ENCODE measurements at regions not wholly inside any gene's neighbourhood (a gene's known extent, or its start where the extent isn't known, plus 50 kb on each side); places are given as distances from the start of the nearest gene placed in this dataset.

GRCh38 chr14:38618514-38618913, 362.6 kb upstream of the CLEC14A start:
- intact Hi-C loops (cut with DNase I, micrococcal nuclease) = no loop called here
- Histone ChIP-seq H3K4me3 (ENCODE audit: low read length) (no peak overlapping the region), H3K27ac (ENCODE audit: low read depth in 1 of 2, low read length in 2 of 2) (no peak overlapping the region), H3K36me3 (ENCODE audit: insufficient read depth, low read length) (no peaks in the 10 kb centered on the region), H3K9me3 (ENCODE audit: control insufficient read depth in 1 of 2, insufficient read depth in 1 of 2, low read length in 2 of 2) (peaks cover 0 to 4% of the 10 kb centered on the region in 2 experiments), H3K4me1 (ENCODE audit: insufficient read depth, low read length) (no peaks in the 10 kb centered on the region), H3K27me3 (ENCODE audit: control insufficient read depth in 1 of 2, insufficient read depth in 2 of 2, low read length in 2 of 2) (no peaks in the 10 kb centered on the region)
- POLR2A ChIA-PET = no interaction called here
- DNase-seq (no peak), ATAC-seq (ENCODE audit: poor library complexity) (no peak)
- CTCF ChIA-PET = no interaction called here
- Mint-ChIP-seq H3K27me3 (no peaks in the 10 kb centered on the region), H3K9me3 (peaks cover 8% of the 10 kb centered on the region), H3K27ac (no peak overlapping the region), H3K4me1 (ENCODE audit: low read depth) (no peaks in the 10 kb centered on the region), H3K4me3 (no peak overlapping the region), H3K36me3 (ENCODE audit: low read depth) (no peaks in the 10 kb centered on the region)
- no peak for TF ChIP-seq CTCF (IDR thresholded peaks at IDR 0.05)

GRCh38 chr14:38616959-38617358, 361.1 kb upstream of the CLEC14A start:
- H3K27me3 Mint-ChIP-seq = no peaks in the 10 kb centered on the region

GRCh38 chr14:38611928-38612327, 356.0 kb upstream of the CLEC14A start:
- no peak for ATAC-seq (ENCODE audit: poor library complexity)
- Mint-ChIP-seq H3K4me3 (no peak overlapping the region), H3K27ac (no peak overlapping the region), H3K27me3 (no peaks in the 10 kb centered on the region), H3K36me3 (ENCODE audit: low read depth) (no peaks in the 10 kb centered on the region), H3K9me3 (peaks cover 10% of the 10 kb centered on the region), H3K4me1 (ENCODE audit: low read depth) (no peaks in the 10 kb centered on the region)
- no peak overlapping the region for H3K4me3 ChIP-seq (ENCODE audit: low read length)
- intact Hi-C loops (cut with DNase I, micrococcal nuclease) = no loop called here
- CTCF ChIA-PET = no interaction called here
- no peak for TF ChIP-seq CTCF (IDR thresholded peaks at IDR 0.05)
- no peak overlapping the region for H3K27ac ChIP-seq (ENCODE audit: low read depth in 1 of 2, low read length in 2 of 2)
- POLR2A ChIA-PET = no interaction called here
- H3K9me3 ChIP-seq (ENCODE audit: control insufficient read depth in 1 of 2, insufficient read depth in 1 of 2, low read length in 2 of 2) = no peaks in the 10 kb centered on the region
- no peak for DNase-seq
- H3K36me3 ChIP-seq (ENCODE audit: insufficient read depth, low read length) = no peaks in the 10 kb centered on the region
- no peaks in the 10 kb centered on the region for H3K27me3 ChIP-seq (ENCODE audit: control insufficient read depth in 1 of 2, insufficient read depth in 2 of 2, low read length in 2 of 2)
- H3K4me1 ChIP-seq (ENCODE audit: insufficient read depth, low read length) = no peaks in the 10 kb centered on the region

More at GRCh38 chr14:38616959-38617358, 361.1 kb upstream of the CLEC14A start:
- intact Hi-C loops (cut with DNase I, micrococcal nuclease) = no loop called here
- Mint-ChIP-seq H3K36me3 (ENCODE audit: low read depth) (no peaks in the 10 kb centered on the region), H3K4me3 (no peak overlapping the region), H3K27ac (no peak overlapping the region), H3K9me3 (peaks cover 6% of the 10 kb centered on the region), H3K4me1 (ENCODE audit: low read depth) (no peaks in the 10 kb centered on the region)
- no peaks in the 10 kb centered on the region for H3K27me3 ChIP-seq (ENCODE audit: control insufficient read depth in 1 of 2, insufficient read depth in 2 of 2, low read length in 2 of 2)
- H3K9me3 ChIP-seq (ENCODE audit: control insufficient read depth in 1 of 2, insufficient read depth in 1 of 2, low read length in 2 of 2) = peaks cover 0 to 2% of the 10 kb centered on the region in 2 experiments
- H3K4me3 ChIP-seq (ENCODE audit: low read length) = no peak overlapping the region
- DNase-seq (no peak), ATAC-seq (ENCODE audit: poor library complexity) (no peak)
- ChIA-PET POLR2A (no interaction called here), CTCF (no interaction called here)
- TF ChIP-seq CTCF (IDR thresholded peaks at IDR 0.05) = no peak
- no peaks in the 10 kb centered on the region for H3K4me1 ChIP-seq (ENCODE audit: insufficient read depth, low read length)
- no peak overlapping the region for H3K27ac ChIP-seq (ENCODE audit: low read depth in 1 of 2, low read length in 2 of 2)
- no peaks in the 10 kb centered on the region for H3K36me3 ChIP-seq (ENCODE audit: insufficient read depth, low read length)
